HepG2 (cell line): ENCODE measurements at regions not wholly inside any gene's neighbourhood (a gene's known extent, or its start where the extent isn't known, plus 50 kb on each side); places are given as distances from the start of the nearest gene placed in this dataset.

ENCODE experiments used
- ATAC-seq: fragments of 200-7000 bp; cut with Tn5 transposase; 3 replicates; pipeline ENCODE4 v1.9.1; 2020; ENCODE audit warnings: mild to moderate bottlenecking, moderate library complexity
- BruUV-seq: library from RNA; stranded (reverse); fragments of 400-500 nt; replicated peaks from 2 replicates; lab custom pipeline; 2021; lab: Mats Ljungman, UMichigan
- CTCF ChIA-PET: fragments of 300-600 bp; formaldehyde crosslinking; extraction: SDS; loops from one replicate; lab custom pipeline; 2021; ENCODE audit warnings: low total read pairs, inconsistent platforms, low intra/inter-chr PET ratio; lab: Yijun Ruan, JAX
- POLR2A ChIA-PET: fragments of 350-600 bp; sonication (Branson Sonifier 250); formaldehyde crosslinking; loops from one replicate; lab custom pipeline; 2020; ENCODE audit warnings: antibody characterized with exemption, inconsistent platforms; lab: Yijun Ruan, JAX
- DNase-seq: peaks from one replicate; pipeline ENCODE4 v3.0.0-alpha.2; 2015; ENCODE audit warnings: low spot score
- FAIRE-seq: peaks from 3 replicates; lab custom pipeline; 2011; peaks lifted over from hg19 to GRCh38; lab: Jason Lieb, UNC
- H2AFZ ChIP-seq: one replicate; pipeline ENCODE4 v1.6.1; 2011; ENCODE audit warnings: low read length, inconsistent platforms
- H3K27ac ChIP-seq: fragments of 300-600 bp; 3 replicates; pipeline ENCODE4 v1.8.0; 2011; ENCODE audit warnings: mixed run types, mild to moderate bottlenecking, mixed read lengths, low read length, inconsistent platforms; ENCODE audit not compliant: insufficient read depth; ENCODE audit errors: extremely low read length
- H3K27me3 ChIP-seq, 2 experiments: fragments of 200-600 bp in 1 of 2; 2 replicates in 1 of 2; 3 replicates in 1 of 2; pipeline versions ENCODE4 v1.6.0 to v1.8.0; 2011; ENCODE audit warnings: low read length in 2 of 2, mild to moderate bottlenecking in 2 of 2, moderate library complexity in 2 of 2, inconsistent platforms in 1 of 2; ENCODE audit not compliant: insufficient read depth in 2 of 2, control insufficient read depth in 1 of 2
- H3K36me3 ChIP-seq, 2 experiments: fragments of 200-600 bp in 1 of 2; replicated peaks in 1 of 2; 2 replicates in 1 of 2; 3 replicates in 1 of 2; pipeline versions ENCODE4 v1.5.1 to v1.8.0; 2011; ENCODE audit warnings: low read length in 2 of 2, inconsistent platforms in 1 of 2; ENCODE audit not compliant: insufficient read depth in 2 of 2, control insufficient read depth in 1 of 2
- H3K4me1 ChIP-seq: 2 replicates; pipeline ENCODE4 v1.5.1; 2012; ENCODE audit warnings: low read length, inconsistent platforms; ENCODE audit not compliant: insufficient read depth
- H3K4me2 ChIP-seq: 2 replicates; pipeline ENCODE4 v1.6.0; 2011; ENCODE audit warnings: low read depth, low read length, inconsistent platforms
- H3K4me3 ChIP-seq, 3 experiments: fragments of 200-600 bp in 1 of 3; sonication (generic), shearing (Covaris generic) in 1 of 3; replicated peaks in 1 of 3; 2 replicates each; pipeline ENCODE4 v1.5.1; 2011 to 2016; ENCODE audit warnings: low read length in 3 of 3, inconsistent platforms in 2 of 3, low read depth in 2 of 3, mild to moderate bottlenecking in 2 of 3, control low read depth in 1 of 3, mixed read lengths in 1 of 3; ENCODE audit not compliant: insufficient read depth in 1 of 3
- H3K79me2 ChIP-seq: one replicate; pipeline ENCODE4 v1.6.1; 2011; ENCODE audit warnings: low read length, inconsistent platforms; ENCODE audit not compliant: insufficient read depth
- H3K9ac ChIP-seq: 2 replicates; pipeline ENCODE4 v1.6.0; 2011; ENCODE audit warnings: mild to moderate bottlenecking, low read depth, low read length, inconsistent platforms; ENCODE audit not compliant: insufficient read depth
- H3K9me3 ChIP-seq: 2 replicates; pipeline ENCODE4 v1.5.1; 2012; ENCODE audit warnings: mild to moderate bottlenecking, low read length
- H4K20me1 ChIP-seq: 2 replicates; pipeline ENCODE4 v1.6.0; 2011; ENCODE audit warnings: inconsistent platforms, mild to moderate bottlenecking, low read length, moderate library complexity; ENCODE audit not compliant: insufficient read depth
- CHCHD3 ChIP-seq: sonication (generic); formaldehyde crosslinking; IDR thresholded peaks from 2 replicates; pipeline ENCODE4 v1.8.0; 2022; ENCODE audit warnings: mild to moderate bottlenecking, missing genetic modification reagents, moderate library complexity
- FOXA1 ChIP-seq, 2 experiments: fragments of 450-650 bp in 1 of 2; sonication (generic) in 1 of 2; formaldehyde crosslinking in 1 of 2; IDR thresholded peaks; 2 replicates each; pipeline versions ENCODE4 v1.4.0 to v1.6.1; 2016 to 2020; ENCODE audit warnings: missing genetic modification reagents in 1 of 2
- KAT8 ChIP-seq: IDR thresholded peaks from 2 replicates; pipeline ENCODE4 v1.6.1; 2016; ENCODE audit warnings: missing genetic modification reagents, missing compliant biosample characterization
- NKX3-1 ChIP-seq: sonication (generic); formaldehyde crosslinking; IDR thresholded peaks from 2 replicates; pipeline ENCODE4 v1.5.0; 2020; ENCODE audit warnings: missing genetic modification reagents
- REPIN1 ChIP-seq: sonication (generic); formaldehyde crosslinking; IDR thresholded peaks from 2 replicates; pipeline ENCODE4 v1.8.0; 2022; ENCODE audit warnings: missing genetic modification reagents, low read depth, mild to moderate bottlenecking, borderline replicate concordance
- ZBTB7B ChIP-seq: sonication (generic); formaldehyde crosslinking; IDR thresholded peaks from 2 replicates; pipeline ENCODE4 v1.4.0; 2020; ENCODE audit warnings: missing genetic modification reagents
- ZKSCAN1 ChIP-seq: fragments of 150-350 bp; IDR thresholded peaks from 2 replicates; pipeline ENCODE4 v1.6.1; 2014; ENCODE audit warnings: low read length
- ZNF510 ChIP-seq: sonication (generic); formaldehyde crosslinking; IDR thresholded peaks from 2 replicates; pipeline ENCODE4 v1.4.0; 2020; ENCODE audit warnings: low read depth, mild to moderate bottlenecking, missing genetic modification reagents
- ZNF782 ChIP-seq: sonication (generic); formaldehyde crosslinking; IDR thresholded peaks from 2 replicates; pipeline ENCODE4 v1.4.0; 2020; ENCODE audit warnings: missing genetic modification reagents, mild to moderate bottlenecking, borderline replicate concordance
- WGBS: methylation state at CpG from one replicate; pipeline ENCODE4 v1.1.6; 2017; ENCODE audit warnings: low lambda C conversion rate; 5-methylcytosine and 5-hydroxymethylcytosine counted together
- in situ Hi-C: cut with HindIII; loops from 2 replicates; pipeline ENCODE4 v1.10.0; 2017; ENCODE audit warnings: low pct_unique_long_range_greater_than_20kb; ENCODE audit not compliant: extremely low pct_ligation_motif_present
- intact Hi-C: fragments of 100-400 bp; cut with micrococcal nuclease; formaldehyde crosslinking; loops from one replicate; pipeline ENCODE4 v1.10.0; 2022; ENCODE audit not compliant: unreplicated experiment
- TF ChIP-seq, protein P1 (sequence below): sonication (generic); formaldehyde crosslinking; IDR thresholded peaks from 2 replicates; pipeline ENCODE4 v1.4.0; 2020; ENCODE audit warnings: missing genetic modification reagents

DNA sequence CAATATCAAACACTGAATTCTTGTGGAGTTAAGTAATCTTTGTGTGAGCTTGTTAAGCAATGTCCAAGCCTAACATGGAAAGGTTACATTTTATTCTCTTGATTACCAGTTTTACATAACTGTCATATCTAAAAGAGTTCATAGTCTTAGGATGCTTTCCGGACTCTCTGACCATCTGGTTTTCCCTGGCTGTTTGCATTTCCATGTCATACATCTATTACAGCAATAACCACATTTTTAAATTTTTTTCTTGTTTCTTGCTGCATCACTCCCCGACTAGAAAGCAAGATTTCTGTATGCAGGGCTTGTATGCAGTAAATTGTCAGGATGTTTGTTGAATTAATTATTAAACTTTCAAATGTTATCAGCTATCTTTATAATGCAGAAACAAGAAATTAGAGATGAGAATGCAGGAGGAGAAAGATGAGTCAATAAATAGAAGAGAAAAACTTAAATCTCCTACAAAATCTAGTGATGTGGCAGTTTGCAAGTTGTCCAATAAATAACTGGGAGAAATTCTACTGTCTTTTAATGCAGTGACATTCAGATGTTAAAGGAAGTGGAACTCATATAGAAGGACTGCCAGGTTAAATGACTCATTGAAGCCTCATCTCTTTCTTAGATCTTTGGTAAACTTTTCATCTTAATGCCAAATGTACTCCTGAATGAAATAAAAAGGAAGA, 179.6 kb upstream of the SGCD start (continued):
- TF ChIP-seq, protein P1, sequence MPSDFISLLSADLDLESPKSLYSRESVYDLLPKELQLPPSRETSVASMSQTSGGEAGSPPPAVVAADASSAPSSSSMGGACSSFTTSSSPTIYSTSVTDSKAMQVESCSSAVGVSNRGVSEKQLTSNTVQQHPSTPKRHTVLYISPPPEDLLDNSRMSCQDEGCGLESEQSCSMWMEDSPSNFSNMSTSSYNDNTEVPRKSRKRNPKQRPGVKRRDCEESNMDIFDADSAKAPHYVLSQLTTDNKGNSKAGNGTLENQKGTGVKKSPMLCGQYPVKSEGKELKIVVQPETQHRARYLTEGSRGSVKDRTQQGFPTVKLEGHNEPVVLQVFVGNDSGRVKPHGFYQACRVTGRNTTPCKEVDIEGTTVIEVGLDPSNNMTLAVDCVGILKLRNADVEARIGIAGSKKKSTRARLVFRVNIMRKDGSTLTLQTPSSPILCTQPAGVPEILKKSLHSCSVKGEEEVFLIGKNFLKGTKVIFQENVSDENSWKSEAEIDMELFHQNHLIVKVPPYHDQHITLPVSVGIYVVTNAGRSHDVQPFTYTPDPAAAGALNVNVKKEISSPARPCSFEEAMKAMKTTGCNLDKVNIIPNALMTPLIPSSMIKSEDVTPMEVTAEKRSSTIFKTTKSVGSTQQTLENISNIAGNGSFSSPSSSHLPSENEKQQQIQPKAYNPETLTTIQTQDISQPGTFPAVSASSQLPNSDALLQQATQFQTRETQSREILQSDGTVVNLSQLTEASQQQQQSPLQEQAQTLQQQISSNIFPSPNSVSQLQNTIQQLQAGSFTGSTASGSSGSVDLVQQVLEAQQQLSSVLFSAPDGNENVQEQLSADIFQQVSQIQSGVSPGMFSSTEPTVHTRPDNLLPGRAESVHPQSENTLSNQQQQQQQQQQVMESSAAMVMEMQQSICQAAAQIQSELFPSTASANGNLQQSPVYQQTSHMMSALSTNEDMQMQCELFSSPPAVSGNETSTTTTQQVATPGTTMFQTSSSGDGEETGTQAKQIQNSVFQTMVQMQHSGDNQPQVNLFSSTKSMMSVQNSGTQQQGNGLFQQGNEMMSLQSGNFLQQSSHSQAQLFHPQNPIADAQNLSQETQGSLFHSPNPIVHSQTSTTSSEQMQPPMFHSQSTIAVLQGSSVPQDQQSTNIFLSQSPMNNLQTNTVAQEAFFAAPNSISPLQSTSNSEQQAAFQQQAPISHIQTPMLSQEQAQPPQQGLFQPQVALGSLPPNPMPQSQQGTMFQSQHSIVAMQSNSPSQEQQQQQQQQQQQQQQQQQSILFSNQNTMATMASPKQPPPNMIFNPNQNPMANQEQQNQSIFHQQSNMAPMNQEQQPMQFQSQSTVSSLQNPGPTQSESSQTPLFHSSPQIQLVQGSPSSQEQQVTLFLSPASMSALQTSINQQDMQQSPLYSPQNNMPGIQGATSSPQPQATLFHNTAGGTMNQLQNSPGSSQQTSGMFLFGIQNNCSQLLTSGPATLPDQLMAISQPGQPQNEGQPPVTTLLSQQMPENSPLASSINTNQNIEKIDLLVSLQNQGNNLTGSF (CRISPR knock-in tag): no peak
- TF ChIP-seq ZKSCAN1 (no peak), ZNF510 (CRISPR knock-in tag) (no peak), REPIN1 (no peak), ZNF782 (CRISPR knock-in tag) (no peak), CHCHD3 (no peak)

DNA sequence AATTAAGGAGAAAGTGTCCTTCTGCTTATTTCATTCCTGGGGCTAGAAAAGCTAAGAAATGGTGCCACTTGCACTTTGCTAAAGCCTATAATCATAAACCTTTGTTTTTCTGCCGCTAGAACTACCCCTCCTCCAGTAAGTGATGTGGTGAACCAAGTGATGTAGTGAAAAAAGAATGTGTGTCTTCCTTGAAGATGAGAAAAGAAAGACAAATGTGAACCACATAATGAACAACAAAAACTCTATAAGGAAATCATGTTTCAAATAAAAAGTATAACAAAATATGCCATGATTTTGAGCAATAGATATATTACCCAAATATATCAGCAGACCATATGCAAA, 179.0 kb upstream of the SGCD start:
- 0% methylated on average over 1 of the region's 1 CpG for WGBS
- ATAC-seq: no peak

More for the DNA sequence above, 179.0 kb upstream of the SGCD start:
- CTCF ChIA-PET: no interaction called here
- no peak for FAIRE-seq
- in situ Hi-C loops: no loop called here
- no peak overlapping the region for H3K27ac ChIP-seq
- no peaks in the 10 kb centered on the region for H3K36me3 ChIP-seq
- TF ChIP-seq FOXA1 (IDR thresholded peaks at IDR 0.05) (no peak), FOXA1 (CRISPR knock-in tag; IDR thresholded peaks at IDR 0.05) (no peak), NKX3-1 (CRISPR knock-in tag) (no peak), KAT8 (CRISPR knock-in tag) (no peak), ZBTB7B (CRISPR knock-in tag) (no peak)
- H3K4me2 ChIP-seq: no peak overlapping the region
- intact Hi-C loops: no loop called here
- H2AFZ ChIP-seq: no peak overlapping the region
- no peaks in the 10 kb centered on the region for H4K20me1 ChIP-seq
- no TSS peak for BruUV-seq
- H3K4me1 ChIP-seq: no peaks in the 10 kb centered on the region
- no peak overlapping the region for H3K9ac ChIP-seq
- POLR2A ChIA-PET: no interaction called here
- no peak overlapping the region for H3K4me3 ChIP-seq
- H3K79me2 ChIP-seq: no peaks in the 10 kb centered on the region
- no peaks in the 10 kb centered on the region for H3K27me3 ChIP-seq
- no peak for DNase-seq
- peaks cover 12% of the 10 kb centered on the region for H3K9me3 ChIP-seq
